IPS-18c (cell line): ENCODE measurements at regions not wholly inside any gene's neighbourhood (a gene's known extent, or its start where the extent isn't known, plus 50 kb on each side); places are given as distances from the start of the nearest gene placed in this dataset.
"Not testable (repeated sequence)": the region's sequence is repeated elsewhere in the genome, so short reads cannot be mapped to it uniquely, and the experiment has no call there.

Source experiments
- H3K4me3 ChIP-seq: 2 replicates; pipeline ENCODE4 v1.7.0; 2013; ENCODE audit warnings: low read depth, mild to moderate bottlenecking, low read length, moderate library complexity; ENCODE audit not compliant: insufficient read depth
- H3K9me3 ChIP-seq: one replicate; pipeline ENCODE4 v1.6.1; 2013; ENCODE audit warnings: mild to moderate bottlenecking, low read length, moderate library complexity; ENCODE audit not compliant: control insufficient read depth, insufficient read depth

DNA sequence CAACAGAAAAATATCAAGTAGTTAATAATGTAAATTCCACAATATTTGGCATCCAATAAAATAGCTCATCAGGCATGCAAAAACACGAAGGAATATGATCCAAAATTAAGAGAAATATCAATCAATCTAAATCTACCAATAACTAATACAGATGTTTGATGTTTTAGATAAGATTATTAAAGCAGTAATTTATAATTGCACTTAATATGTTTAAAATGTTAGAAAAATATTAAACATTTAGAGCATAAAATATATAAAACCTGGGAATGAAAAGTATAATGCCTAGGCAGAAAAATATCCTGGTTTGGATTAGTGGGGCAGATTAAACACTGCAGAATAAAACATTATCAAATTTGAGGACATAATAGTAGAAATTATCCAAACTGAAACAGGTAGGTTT lies 879.9 kb downstream of the FAM181B start:
- H3K9me3 ChIP-seq = no peaks in the 10 kb centered on the region
- H3K4me3 ChIP-seq = no peak overlapping the region

DNA sequence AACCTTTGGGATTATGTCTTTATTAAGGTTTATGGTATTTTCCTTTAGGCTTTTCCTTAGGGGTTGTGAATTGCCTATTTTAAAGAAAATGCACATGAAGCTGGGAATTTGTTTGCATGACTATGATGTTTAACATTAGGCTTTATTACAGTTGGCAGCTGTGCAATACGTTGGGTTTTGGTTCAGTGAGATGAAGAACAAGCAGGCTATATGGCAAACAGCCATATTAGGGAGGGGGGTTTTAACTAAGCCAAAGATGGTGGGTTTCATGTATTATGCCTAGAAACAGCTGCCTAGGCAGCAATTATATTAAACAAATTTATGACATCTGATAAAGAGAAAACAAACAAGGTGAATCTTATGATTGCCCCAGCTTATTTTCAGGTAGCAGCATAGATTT lies 880.8 kb downstream of the FAM181B start:
- H3K4me3 ChIP-seq = no peak overlapping the region
- H3K9me3 ChIP-seq = no peaks in the 10 kb centered on the region

DNA sequence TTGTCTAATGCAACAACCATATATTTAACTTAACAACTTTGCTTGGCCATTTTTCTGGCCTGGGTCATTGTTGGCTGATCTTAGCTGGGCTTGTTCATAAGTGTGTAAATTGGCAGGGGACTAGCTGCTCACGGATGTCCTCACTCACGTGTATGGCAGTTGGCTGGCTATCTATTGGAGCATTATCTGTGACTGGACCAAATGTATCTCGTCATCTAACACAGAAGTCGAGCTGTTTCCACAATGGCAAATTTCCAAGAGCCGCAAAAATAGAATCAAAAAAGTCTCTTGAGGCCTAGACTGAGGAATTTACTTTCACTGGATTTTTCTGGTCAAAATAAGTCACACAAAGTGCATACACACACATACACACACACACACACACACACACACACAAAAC lies 893.3 kb downstream of the FAM181B start:
- no peaks in the 10 kb centered on the region for H3K9me3 ChIP-seq
- H3K4me3 ChIP-seq = no peak overlapping the region

DNA sequence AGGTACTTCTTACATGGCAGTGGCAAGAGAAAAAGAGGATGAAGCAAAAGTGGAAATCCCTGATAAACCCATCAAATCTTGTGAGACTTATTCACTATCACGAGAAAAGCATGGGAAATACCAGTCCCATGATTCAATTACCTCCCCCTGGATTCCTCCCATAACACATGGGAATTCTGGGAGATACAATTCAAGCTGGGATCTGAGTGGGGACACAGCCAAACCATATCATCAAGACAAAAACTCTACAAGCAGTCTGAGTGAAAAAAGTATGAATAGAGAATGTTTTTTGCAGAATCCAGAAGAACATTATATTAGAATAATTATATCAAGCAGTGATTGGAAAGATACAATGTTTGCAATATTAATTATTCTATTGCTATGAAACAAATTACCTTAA lies 893.7 kb downstream of the FAM181B start:
- no peak overlapping the region for H3K4me3 ChIP-seq
- no peaks in the 10 kb centered on the region for H3K9me3 ChIP-seq

GRCh38 chr11:81839016-81839415 lies 894.6 kb downstream of the FAM181B start:
- Histone ChIP-seq H3K4me3 (no peak overlapping the region), H3K9me3 (no peaks in the 10 kb centered on the region)

DNA sequence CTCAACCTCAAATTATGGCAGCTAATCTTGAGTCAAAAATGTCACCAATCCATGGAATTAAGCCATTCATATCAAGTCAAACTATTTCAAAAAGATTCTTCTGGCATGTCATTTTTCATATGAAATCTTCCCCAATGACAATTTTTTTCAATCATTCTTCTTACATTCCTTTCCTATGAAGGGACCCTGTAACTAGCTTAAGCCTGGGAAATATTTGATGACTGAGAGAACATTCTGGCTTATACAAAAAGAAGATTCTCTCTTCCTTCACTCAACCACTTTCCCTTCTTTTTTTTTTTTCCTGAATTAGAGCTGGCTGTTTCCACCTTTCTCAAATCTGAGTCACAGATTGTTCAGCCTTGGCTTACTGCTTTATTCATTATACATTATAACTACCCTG lies 903.7 kb downstream of the FAM181B start:
- H3K9me3 ChIP-seq = no peaks in the 10 kb centered on the region
- no peak overlapping the region for H3K4me3 ChIP-seq

DNA sequence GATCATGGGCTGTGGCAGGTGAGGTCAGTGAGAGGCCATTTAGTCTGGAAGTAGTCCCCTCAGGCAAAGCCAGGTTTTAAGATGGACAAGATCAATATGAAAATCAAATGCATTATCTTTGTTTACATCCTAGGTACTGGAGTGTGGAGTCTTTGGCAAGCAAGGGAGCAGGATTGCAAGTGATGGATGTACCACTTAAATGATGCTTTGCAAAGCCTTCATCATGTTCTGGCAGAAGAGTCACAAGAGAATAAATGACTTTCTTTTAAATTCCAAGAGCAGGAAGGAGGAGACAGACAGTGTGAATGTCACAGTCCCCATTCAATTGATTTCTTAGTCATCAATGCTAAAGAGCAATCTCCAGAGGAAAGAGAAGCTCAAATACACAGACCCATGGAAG lies 908.3 kb downstream of the FAM181B start:
- H3K4me3 ChIP-seq = no peak overlapping the region
- no peaks in the 10 kb centered on the region for H3K9me3 ChIP-seq

GRCh38 chr11:81819462-81819861 lies 914.2 kb downstream of the FAM181B start:
- H3K4me3 ChIP-seq = no peak overlapping the region
- H3K9me3 ChIP-seq = no peaks in the 10 kb centered on the region

- Histone ChIP-seq H3K4me3 (no peak overlapping the region), H3K9me3 (no peaks in the 10 kb centered on the region)
Measured at GRCh38 chr11:81804858-81805257, 928.8 kb downstream of the FAM181B start.

- Histone ChIP-seq H3K9me3 (no peaks in the 10 kb centered on the region), H3K4me3 (no peak overlapping the region)
Measured at GRCh38 chr11:81802591-81802990, 931.1 kb downstream of the FAM181B start.

- Histone ChIP-seq H3K9me3 (no peaks in the 10 kb centered on the region), H3K4me3 (no peak overlapping the region)
Measured at GRCh38 chr11:81792416-81792815, 941.2 kb downstream of the FAM181B start.

DNA sequence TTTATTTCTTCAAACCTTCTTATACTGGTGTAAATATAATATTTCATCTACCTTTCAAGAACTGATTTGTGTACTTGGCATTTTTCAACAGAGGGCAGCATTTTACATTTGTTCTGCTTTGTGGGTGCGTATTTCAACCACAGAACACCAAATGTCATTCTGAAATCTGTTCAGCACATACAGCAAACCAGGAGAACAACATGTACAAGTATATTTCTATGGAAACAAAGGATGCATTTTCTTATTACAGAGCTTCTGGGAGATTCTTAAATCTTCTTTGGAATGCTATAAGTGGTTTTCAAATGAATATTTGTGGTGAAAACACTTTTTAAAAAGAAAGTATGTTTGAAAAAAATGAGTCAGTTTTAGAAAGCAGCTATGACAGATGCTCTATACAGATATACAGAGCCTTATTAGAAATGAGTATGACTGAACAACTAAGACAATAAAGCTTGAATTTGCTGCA lies 946.0 kb downstream of the FAM181B start:
- H3K4me3 ChIP-seq = no peak overlapping the region
- H3K9me3 ChIP-seq = no peaks in the 10 kb centered on the region

- H3K9me3 ChIP-seq = peaks cover 3% of the 10 kb centered on the region
- H3K4me3 ChIP-seq = no peak overlapping the region
Measured at GRCh38 chr11:81772166-81772565, 961.5 kb downstream of the FAM181B start.

GRCh38 chr11:81769906-81770305 lies 963.8 kb downstream of the FAM181B start:
- not testable (repeated sequence) for H3K4me3 ChIP-seq, H3K9me3 ChIP-seq

DNA sequence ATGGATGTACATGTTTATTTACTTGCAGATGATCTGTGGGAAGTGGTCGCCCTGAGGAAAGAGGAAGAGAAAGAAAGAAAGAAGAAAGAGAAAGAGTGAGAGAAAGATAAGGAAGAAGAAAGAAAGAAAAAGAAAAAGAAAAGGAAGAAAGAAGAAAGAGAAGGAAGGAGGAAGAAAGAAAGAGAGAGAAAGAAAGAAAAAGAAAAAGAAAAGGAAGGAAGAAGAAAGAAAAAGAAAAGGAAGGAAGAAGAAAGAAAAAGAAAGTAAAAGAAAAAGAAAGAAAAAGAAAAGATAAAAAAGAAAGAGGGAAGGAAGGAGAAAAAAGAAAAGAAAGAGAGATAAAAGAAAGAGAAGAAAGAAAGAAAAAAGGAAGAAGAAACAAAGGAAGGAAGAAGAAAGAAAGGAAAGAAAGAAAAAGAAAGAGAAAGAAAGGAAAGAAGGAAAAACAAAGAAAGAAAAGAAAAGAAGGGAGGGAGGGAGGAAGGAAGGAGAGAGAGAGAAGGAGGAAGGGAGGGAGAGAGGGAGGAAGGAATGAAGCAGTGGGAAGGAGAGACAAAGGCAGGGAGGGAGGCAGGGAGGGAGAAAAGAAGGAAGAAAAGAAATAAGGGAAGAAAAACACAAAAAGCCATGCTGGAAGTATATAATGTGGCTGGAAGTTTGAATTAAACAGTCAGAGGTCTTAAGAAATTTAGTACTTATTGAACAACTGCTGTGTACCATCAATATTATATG lies 976.6 kb downstream of the FAM181B start:
- Histone ChIP-seq H3K4me3 (no peak overlapping the region), H3K9me3 (no peaks in the 10 kb centered on the region)

GRCh38 chr11:81749245-81749644 lies 984.4 kb downstream of the FAM181B start:
- Histone ChIP-seq H3K4me3 (no peak overlapping the region), H3K9me3 (no peaks in the 10 kb centered on the region)

DNA sequence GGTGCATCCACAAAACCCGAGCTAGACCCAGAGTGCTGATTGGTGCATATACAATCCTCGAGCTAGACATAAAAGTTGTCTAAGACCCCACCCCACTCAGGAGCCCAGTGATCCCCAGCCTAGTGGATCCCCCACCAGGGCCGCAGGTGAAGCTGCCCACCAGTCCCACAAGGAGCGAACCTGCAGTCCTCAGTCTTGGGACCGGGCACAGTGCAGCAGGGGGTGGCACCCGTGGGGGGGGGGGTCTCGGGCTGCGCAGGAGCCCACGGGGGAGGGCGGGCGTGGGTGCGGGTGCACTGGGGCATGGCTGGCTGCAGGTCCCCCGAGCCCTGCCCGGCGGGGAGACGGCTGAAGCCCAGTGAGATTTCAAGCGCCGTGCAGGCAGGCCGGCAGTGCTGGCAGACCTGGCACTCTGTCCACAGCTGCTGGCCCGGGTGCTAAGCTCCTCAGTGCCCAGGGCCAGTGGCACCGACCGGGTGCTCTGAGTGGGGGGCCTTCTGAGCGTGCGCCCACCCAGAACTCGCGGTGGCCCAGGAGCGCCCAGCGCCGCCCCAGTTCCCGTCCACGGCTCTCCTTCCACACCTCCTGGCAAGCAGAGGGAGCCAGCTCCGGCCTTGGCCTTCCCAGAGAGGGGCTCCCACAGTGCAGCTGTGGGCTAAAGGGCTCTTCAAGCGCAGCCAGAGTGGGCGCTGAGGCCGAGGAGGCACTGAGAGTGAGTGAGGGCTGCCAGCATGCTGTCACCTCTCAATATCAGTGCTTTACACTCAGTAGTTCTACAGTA lies 989.1 kb downstream of the FAM181B start:
- H3K4me3 ChIP-seq = no peak overlapping the region
- H3K9me3 ChIP-seq = no peaks in the 10 kb centered on the region

DNA sequence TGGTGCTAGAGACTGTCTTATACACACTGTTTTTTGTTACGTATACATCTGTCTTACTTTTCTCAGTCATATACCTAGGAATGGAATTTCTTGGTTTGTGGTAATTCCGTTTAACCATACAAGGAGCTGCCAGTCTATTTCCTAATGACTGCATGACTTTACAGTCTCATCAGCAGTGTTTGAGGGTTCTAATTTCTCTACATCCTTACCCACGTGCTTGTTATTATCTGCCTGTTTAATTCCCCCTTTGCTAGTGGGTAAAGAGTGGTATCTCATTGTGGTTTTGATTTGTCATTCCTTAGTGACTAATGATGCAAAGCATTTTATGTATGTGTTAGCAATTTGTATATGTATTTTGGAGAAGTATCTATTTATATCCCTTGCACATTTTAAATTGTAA lies 1008.0 kb downstream of the FAM181B start:
- H3K4me3 ChIP-seq = no peak overlapping the region

More for the DNA sequence above, 1008.0 kb downstream of the FAM181B start:
- H3K9me3 ChIP-seq = no peaks in the 10 kb centered on the region
